WTC11 (cell line): ENCODE measurements at regions not wholly inside any gene's neighbourhood (a gene's known extent, or its start where the extent isn't known, plus 50 kb on each side); places are given as distances from the start of the nearest gene placed in this dataset.

ENCODE experiments used
- CREB1 ChIP-seq: sonication (generic); formaldehyde crosslinking; IDR thresholded peaks from 2 replicates; pipeline ENCODE4 v1.8.0; 2023; ENCODE audit warnings: mild to moderate bottlenecking, missing genetic modification reagents
- CREM ChIP-seq: sonication (generic); formaldehyde crosslinking; IDR thresholded peaks from 2 replicates; pipeline ENCODE4 v1.8.1; 2022; ENCODE audit warnings: mild to moderate bottlenecking, missing genetic modification reagents, moderate library complexity
- TCF7 ChIP-seq: sonication (generic); formaldehyde crosslinking; IDR thresholded peaks from 2 replicates; pipeline ENCODE4 v1.8.0; 2022; ENCODE audit warnings: mild to moderate bottlenecking, low read depth, missing genetic modification reagents, moderate library complexity
- ZNF121 ChIP-seq: sonication (generic); formaldehyde crosslinking; IDR thresholded peaks from 2 replicates; pipeline ENCODE4 v1.8.0; 2023; ENCODE audit warnings: missing genetic modification reagents
- TF ChIP-seq, protein P1 (sequence below): fragments of 200-600 bp; IDR thresholded peaks from 2 replicates; pipeline ENCODE4 v1.8.0; 2022; ENCODE audit warnings: antibody characterized with exemption
- TF ChIP-seq, protein P2 (sequence below): fragments of 250-450 bp; sonication (Bioruptor Pico); IDR thresholded peaks from 2 replicates; pipeline ENCODE4 v1.8.0; 2021; ENCODE audit warnings: mild to moderate bottlenecking
- TF ChIP-seq, protein P3 (sequence below): sonication (generic); formaldehyde crosslinking; IDR thresholded peaks from 2 replicates; pipeline ENCODE4 v1.8.1; 2023; ENCODE audit warnings: mild to moderate bottlenecking, missing genetic modification reagents, moderate library complexity

DNA sequence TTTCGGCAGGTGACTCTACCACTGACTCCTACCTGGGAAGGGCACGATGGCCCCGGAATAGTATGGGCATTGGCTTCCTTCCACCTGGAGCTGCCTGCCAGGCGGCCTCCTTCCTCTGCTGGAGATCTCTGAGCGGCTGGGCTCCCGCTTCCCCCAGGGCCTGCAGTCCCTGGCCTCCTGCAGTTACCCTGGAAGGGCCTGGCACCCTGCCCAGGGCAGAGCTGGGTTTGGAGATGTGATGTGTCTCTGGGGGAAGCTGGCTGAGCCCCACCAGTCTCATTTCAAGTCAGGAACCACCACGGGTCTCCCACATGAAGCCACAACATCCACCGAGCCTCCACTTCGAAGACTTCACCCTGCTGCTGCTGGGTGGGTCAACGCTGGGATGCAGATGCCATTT, 97.9 kb downstream of the IRF8 start:
- TF ChIP-seq, protein P1, sequence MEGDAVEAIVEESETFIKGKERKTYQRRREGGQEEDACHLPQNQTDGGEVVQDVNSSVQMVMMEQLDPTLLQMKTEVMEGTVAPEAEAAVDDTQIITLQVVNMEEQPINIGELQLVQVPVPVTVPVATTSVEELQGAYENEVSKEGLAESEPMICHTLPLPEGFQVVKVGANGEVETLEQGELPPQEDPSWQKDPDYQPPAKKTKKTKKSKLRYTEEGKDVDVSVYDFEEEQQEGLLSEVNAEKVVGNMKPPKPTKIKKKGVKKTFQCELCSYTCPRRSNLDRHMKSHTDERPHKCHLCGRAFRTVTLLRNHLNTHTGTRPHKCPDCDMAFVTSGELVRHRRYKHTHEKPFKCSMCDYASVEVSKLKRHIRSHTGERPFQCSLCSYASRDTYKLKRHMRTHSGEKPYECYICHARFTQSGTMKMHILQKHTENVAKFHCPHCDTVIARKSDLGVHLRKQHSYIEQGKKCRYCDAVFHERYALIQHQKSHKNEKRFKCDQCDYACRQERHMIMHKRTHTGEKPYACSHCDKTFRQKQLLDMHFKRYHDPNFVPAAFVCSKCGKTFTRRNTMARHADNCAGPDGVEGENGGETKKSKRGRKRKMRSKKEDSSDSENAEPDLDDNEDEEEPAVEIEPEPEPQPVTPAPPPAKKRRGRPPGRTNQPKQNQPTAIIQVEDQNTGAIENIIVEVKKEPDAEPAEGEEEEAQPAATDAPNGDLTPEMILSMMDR: no peak
- no peak for TF ChIP-seq CREM
- TF ChIP-seq CREB1 (CRISPR knock-in tag): no peak
- TF ChIP-seq, protein P2, sequence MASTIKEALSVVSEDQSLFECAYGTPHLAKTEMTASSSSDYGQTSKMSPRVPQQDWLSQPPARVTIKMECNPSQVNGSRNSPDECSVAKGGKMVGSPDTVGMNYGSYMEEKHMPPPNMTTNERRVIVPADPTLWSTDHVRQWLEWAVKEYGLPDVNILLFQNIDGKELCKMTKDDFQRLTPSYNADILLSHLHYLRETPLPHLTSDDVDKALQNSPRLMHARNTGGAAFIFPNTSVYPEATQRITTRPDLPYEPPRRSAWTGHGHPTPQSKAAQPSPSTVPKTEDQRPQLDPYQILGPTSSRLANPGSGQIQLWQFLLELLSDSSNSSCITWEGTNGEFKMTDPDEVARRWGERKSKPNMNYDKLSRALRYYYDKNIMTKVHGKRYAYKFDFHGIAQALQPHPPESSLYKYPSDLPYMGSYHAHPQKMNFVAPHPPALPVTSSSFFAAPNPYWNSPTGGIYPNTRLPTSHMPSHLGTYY: no peak
- TF ChIP-seq ZNF121: no peak
- TF ChIP-seq, protein P3, sequence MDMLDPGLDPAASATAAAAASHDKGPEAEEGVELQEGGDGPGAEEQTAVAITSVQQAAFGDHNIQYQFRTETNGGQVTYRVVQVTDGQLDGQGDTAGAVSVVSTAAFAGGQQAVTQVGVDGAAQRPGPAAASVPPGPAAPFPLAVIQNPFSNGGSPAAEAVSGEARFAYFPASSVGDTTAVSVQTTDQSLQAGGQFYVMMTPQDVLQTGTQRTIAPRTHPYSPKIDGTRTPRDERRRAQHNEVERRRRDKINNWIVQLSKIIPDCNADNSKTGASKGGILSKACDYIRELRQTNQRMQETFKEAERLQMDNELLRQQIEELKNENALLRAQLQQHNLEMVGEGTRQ (CRISPR knock-in tag): no peak
- no peak for TF ChIP-seq TCF7 (CRISPR knock-in tag)
